ENCODE measurements at regions not wholly inside any gene's neighbourhood (a gene's known extent, or its start where the extent isn't known, plus 50 kb on each side); places are given as distances from the start of the nearest gene placed in this dataset.

- no peaks in the 10 kb centered on the region for H3K9me2 ChIP-seq (ENCODE audit: insufficient read depth)
- intact Hi-C loops (cut with micrococcal nuclease): no loop called here
- no TSS peak for BruUV-seq (replicated peaks)
- no peaks in the 10 kb centered on the region for H3K36me3 ChIP-seq (ENCODE audit: control insufficient read depth in 1 of 2, insufficient read depth in 2 of 2, low read length in 2 of 2)
- no peak for ATAC-seq
- 0 out of 4 replicates have a peak, but pooled peaks cover 0 to 6% of the 10 kb centered on the region in 2 experiments for H3K9me3 ChIP-seq (ENCODE audit: control insufficient read depth in 1 of 2, insufficient read depth in 1 of 2, low read depth in 1 of 2, low read length in 2 of 2)
- H3K27me3 ChIP-seq (ENCODE audit: insufficient read depth, low read length): no peaks in the 10 kb centered on the region
- DNase-seq (ENCODE audit: low read depth, low spot score): no peak
- H4K20me1 ChIP-seq (ENCODE audit: insufficient read depth): no peaks in the 10 kb centered on the region
- no peak overlapping the region for H3K27ac ChIP-seq (ENCODE audit: low read depth, low read length)
- H3K9ac ChIP-seq (ENCODE audit: low read length): no peak overlapping the region
- no peak overlapping the region for H2AFZ ChIP-seq (ENCODE audit: low read depth, low read length, poor library complexity, severe bottlenecking)
- no peak overlapping the region for H3K4me3 ChIP-seq (replicated peaks in 1 of 2; ENCODE audit: low read depth in 1 of 2, low read length in 2 of 2)
- H3K79me2 ChIP-seq (ENCODE audit: insufficient read depth, low read length): no peaks in the 10 kb centered on the region
- H3K4me2 ChIP-seq (ENCODE audit: low read length): no peak overlapping the region
- H3K4me1 ChIP-seq (ENCODE audit: control insufficient read depth in 1 of 2, insufficient read depth in 2 of 2, low read length in 2 of 2): no peaks in the 10 kb centered on the region
- TF ChIP-seq ZFX (IDR thresholded peaks at IDR 0.05) (no peak), REST (IDR thresholded peaks at IDR 0.05; ENCODE audit: low read depth) (no peak), ZBTB33 (IDR thresholded peaks at IDR 0.05; ENCODE audit: extremely low read depth, insufficient replicate concordance, low read length) (no peak), RAD21 (IDR thresholded peaks at IDR 0.05; ENCODE audit: low read depth) (no peak), MAX (IDR thresholded peaks at IDR 0.05) (no peak), CEBPB (IDR thresholded peaks at IDR 0.05; ENCODE audit: low read depth) (no peak), YY1 (IDR thresholded peaks at IDR 0.05; ENCODE audit: extremely low read depth, insufficient replicate concordance, low read depth, low read length) (no peak), EGR1 (IDR thresholded peaks at IDR 0.05; ENCODE audit: low read depth) (no peak), POLR2A (IDR thresholded peaks at IDR 0.05; ENCODE audit: borderline replicate concordance, extremely low read depth, insufficient read depth, insufficient read length) (no peak)
- RAD21 ChIA-PET (ENCODE audit: low non-redundant PET in 1 of 2, low total read pairs in 2 of 2, uncharacterized antibody in 2 of 2, unreplicated experiment in 2 of 2): no interaction called here
- CTCF ChIA-PET: no interaction called here
- POLR2A ChIA-PET: no interaction called here
These were observed 491.7 kb downstream of the PRR16 start for GRCh38 chr5:120955795-120956194.

Data from HCT116 (cell line).